GM18508 (cell line): ENCODE measurements at regions not wholly inside any gene's neighbourhood (a gene's known extent, or its start where the extent isn't known, plus 50 kb on each side); places are given as distances from the start of the nearest gene placed in this dataset.
A peak's percentile ranks its signal among the peaks of the same experiment; 100 is the strongest.

ENCODE experiments used
- ATAC-seq: cut with Tn5 transposase; IDR thresholded peaks from one replicate; pipeline ENCODE4 v1.9.1; 2021; ENCODE audit warnings: moderate number of reproducible peaks; ENCODE audit not compliant: insufficient read depth, unreplicated experiment

- ATAC-seq = no peak
Measured at GRCh38 chr6:157755746-157756411, 67.2 kb upstream of the SNX9 start.

GRCh38 chr6:157756708-157757429 lies 66.2 kb upstream of the SNX9 start:
- no peak for ATAC-seq

GRCh38 chr6:157757430-157758403 lies 65.3 kb upstream of the SNX9 start:
- no peak for ATAC-seq

GRCh38 chr6:157758516-157759023 lies 64.5 kb upstream of the SNX9 start:
- no peak for ATAC-seq

- no peak for ATAC-seq
Measured at GRCh38 chr6:157759028-157759427, 64.0 kb upstream of the SNX9 start.

GRCh38 chr6:157760137-157760536 lies 62.9 kb upstream of the SNX9 start:
- no peak for ATAC-seq

GRCh38 chr6:157760589-157761330 lies 62.3 kb upstream of the SNX9 start:
- peak; percentile 2 for ATAC-seq

GRCh38 chr6:157761331-157761921 lies 61.6 kb upstream of the SNX9 start:
- ATAC-seq = peak; percentile 39

- ATAC-seq = no peak
Measured at GRCh38 chr6:157761926-157762325, 61.1 kb upstream of the SNX9 start.

GRCh38 chr6:157762636-157763035 lies 60.4 kb upstream of the SNX9 start:
- ATAC-seq = no peak

GRCh38 chr6:157763129-157763903 lies 59.7 kb upstream of the SNX9 start:
- ATAC-seq = no peak

- peak; percentile 4 for ATAC-seq
Measured at GRCh38 chr6:157763904-157764177, 59.2 kb upstream of the SNX9 start.

- peak; percentile 36 for ATAC-seq
Measured at GRCh38 chr6:157764178-157765068, 58.6 kb upstream of the SNX9 start.

- no peak for ATAC-seq
Measured at GRCh38 chr6:157766901-157767774, 55.9 kb upstream of the SNX9 start.

GRCh38 chr6:157767775-157768156 lies 55.3 kb upstream of the SNX9 start:
- no peak for ATAC-seq

- no peak for ATAC-seq
Measured at GRCh38 chr6:157768304-157768703, 54.7 kb upstream of the SNX9 start.

- ATAC-seq = no peak
Measured at GRCh38 chr6:157768863-157769551, 54.0 kb upstream of the SNX9 start.
